GM12878 (cell line): ENCODE measurements at regions not wholly inside any gene's neighbourhood (a gene's known extent, or its start where the extent isn't known, plus 50 kb on each side); places are given as distances from the start of the nearest gene placed in this dataset.

Source experiments
- E2F8 ChIP-seq: fragments of 450-650 bp; IDR thresholded peaks from 2 replicates; pipeline ENCODE4 v1.6.1; 2018; ENCODE audit warnings: mild to moderate bottlenecking, low read depth, moderate library complexity; ENCODE audit not compliant: partially characterized antibody
- JUNB ChIP-seq: IDR thresholded peaks from 2 replicates; pipeline ENCODE4 v1.6.1; 2016; ENCODE audit warnings: antibody characterized with exemption, mild to moderate bottlenecking
- TF ChIP-seq, protein P1 (sequence below): IDR thresholded peaks from 2 replicates; pipeline ENCODE4 v1.6.1; 2011; ENCODE audit warnings: mild to moderate bottlenecking, low read depth, low read length, moderate library complexity; ENCODE audit not compliant: insufficient replicate concordance

DNA sequence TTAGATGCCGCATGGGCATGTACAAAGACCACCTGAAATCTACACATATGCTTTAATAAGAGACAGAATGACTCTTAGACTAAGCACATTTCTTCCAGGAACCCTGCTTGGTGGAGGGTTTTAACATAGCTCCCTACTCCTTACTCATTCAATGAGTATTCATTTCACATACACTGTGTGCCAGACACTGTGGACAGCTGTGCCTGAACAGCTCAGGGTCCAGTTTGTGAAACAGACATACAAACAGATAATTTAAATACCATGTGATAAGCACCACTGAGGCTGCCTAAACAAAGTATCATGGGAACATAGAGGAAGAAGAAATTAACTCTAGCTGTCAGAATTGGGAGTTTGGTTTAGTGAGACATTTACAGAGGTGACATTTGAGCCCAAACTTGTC, 65.2 kb upstream of the ITPRID1 start:
- TF ChIP-seq E2F8 (no peak), JUNB (no peak)
- TF ChIP-seq, protein P1, sequence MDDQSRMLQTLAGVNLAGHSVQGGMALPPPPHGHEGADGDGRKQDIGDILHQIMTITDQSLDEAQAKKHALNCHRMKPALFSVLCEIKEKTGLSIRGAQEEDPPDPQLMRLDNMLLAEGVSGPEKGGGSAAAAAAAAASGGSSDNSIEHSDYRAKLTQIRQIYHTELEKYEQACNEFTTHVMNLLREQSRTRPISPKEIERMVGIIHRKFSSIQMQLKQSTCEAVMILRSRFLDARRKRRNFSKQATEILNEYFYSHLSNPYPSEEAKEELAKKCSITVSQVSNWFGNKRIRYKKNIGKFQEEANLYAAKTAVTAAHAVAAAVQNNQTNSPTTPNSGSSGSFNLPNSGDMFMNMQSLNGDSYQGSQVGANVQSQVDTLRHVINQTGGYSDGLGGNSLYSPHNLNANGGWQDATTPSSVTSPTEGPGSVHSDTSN, result no peak
